Hematopoietic multipotent progenitor cell treated with erythropoietin and hydrocortisone succinate and interleukin-3 and kit ligand, for 17 days (in vitro differentiated cells): ENCODE measurements at regions not wholly inside any gene's neighbourhood (a gene's known extent, or its start where the extent isn't known, plus 50 kb on each side); places are given as distances from the start of the nearest gene placed in this dataset.
"Not testable (repeated sequence)": the region's sequence is repeated elsewhere in the genome, so short reads cannot be mapped to it uniquely, and the experiment has no call there.

ENCODE experiments used
- DNase-seq: peaks from one replicate; pipeline ENCODE4 v3.0.0-alpha.2; 2015; ENCODE audit warnings: low spot score

DNA sequence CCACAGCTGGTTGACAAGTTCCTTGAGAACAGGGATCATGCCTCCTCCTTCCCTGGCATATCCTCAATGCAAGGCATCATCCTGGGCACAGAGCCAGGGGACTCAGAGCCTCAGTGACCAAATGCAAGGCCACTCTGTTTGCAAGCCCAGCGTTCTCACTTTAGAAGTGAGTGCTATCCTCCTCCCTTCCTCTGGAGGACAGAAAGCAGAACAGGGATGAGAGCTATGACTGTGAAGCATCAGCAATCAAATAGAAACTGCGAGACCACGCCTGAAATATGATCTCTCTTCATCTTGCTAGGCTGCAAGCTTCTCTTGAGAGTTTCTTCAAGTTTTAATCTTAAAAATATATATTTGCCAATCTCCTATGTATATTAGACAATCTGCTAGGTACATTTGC, 119.8 kb downstream of the LRATD1 start:
- DNase-seq: no peak

DNA sequence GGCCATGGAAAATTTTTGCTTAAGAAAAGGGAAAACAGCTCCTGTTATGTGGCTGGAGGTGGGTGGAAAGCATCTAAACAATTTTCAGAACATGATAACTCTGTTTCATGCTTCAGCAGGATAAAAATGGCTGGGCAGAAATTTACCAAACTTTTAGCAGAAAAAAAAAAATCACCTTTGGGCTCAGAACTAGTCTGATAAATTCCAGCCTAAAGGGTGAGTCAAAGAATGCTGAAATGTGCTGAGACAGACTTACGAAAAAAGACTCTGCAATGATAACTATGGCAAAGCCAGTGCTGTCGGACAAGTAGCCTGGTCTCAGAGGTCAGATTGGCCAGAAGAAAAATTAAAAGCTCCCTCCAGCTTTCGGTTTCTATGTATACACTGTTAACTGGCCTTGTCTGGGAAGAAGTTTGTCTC, 123.6 kb downstream of the LRATD1 start:
- DNase-seq: no peak

DNA sequence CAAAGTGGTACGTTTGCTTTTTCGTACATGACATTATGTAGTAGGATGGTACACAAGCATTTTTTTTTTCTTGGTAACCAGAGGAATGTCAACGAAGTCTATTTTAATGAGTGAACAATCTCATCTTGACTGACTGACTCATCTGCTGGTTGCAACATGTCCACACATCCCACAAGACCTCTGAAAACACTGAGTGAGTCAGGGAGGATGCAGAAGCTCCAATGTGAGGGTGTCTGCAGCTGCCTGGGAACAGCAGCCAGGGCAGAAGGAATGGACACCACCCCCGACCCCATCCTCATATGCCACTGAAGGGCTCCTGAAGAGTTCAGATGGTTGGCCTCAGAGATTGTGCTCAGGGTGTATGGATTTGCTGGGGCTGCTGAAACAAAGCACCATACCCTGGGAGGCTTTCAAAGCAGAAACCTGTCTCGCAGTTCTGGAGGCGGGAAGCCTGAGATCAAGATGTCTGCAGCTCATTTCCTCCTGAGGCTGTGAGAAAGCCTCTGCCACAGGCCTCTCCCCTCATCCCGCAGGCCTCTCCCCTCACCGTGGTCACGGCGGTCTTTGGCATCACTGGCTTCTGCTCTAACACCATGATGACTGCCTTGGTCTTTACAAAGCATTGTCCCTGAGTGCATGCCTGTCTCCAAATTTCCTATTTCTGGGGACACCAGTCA, 124.6 kb downstream of the LRATD1 start:
- no peak for DNase-seq

DNA sequence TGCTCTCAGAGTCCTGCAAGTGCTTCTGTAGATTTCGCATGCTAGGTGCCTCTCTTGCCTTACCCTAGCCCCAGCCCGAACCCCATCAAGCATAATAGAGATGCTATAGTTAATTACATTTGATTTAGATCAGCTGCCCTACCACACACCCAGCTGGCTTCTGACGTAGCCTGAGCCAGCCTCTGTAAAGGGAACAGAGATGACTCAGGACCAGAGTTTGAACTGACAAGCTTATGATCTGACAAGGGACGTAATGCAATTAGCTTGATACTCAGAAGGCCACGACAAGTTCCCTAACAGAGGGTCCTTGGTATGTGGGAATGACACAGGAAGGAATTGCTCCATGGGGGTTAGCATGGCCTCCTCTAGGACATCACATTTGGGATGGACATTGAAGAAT, 126.6 kb downstream of the LRATD1 start:
- no peak for DNase-seq

DNA sequence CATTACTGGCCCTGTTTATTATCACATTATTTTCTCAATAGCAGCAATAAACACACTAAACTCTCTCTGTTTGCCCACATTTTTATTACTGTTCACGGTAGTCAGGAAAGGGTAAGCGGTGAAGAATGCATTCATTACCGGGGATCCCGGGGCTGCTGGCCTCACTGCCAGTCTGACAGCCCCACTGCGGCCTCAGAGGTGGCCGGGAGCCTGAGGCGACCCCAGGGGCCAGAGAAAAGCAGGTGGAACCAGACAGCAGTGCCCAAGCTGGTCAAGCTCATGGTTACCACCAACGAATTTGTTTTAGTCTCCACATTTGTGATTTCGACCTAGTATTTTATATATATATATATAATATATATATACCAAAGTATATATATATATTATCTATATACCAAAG, 127.7 kb downstream of the LRATD1 start:
- no peak for DNase-seq

DNA sequence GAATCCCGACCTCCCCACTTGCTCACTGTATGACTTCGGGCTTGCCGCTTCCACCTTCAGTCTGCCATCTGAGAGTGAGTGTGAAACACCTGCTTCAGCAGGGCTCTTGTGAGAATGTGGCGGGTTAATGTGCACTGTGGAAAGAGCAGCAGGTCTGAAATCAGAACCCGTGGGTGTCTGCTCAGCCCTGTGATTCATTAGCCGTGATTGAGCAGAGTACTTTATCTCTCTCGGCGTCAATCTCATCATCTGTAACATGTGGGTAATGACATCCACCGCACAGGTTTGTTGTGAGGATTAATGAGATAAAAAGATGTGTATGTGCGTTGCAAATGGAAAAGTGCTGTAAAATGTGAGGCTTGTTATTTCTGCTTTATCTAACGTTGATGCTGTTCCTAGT, 128.6 kb downstream of the LRATD1 start:
- no peak for DNase-seq

DNA sequence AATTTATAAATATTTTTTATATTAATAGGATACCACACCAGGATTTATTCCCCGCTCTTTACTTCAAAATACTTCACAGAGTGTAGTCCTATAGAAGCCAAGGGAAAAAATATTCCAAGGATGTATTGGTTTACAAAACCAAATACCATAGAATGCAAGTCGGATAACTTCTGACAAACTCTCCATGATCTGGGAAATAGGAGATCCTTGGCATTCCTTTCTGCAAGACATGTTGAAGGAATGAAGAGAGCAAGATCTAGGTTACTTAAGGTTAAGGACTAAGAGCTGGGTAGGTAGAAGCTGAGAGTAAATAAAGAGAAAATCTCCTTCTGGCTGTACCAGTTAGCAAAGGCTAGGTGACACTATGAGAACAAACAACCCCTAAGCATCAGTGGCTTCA, 141.2 kb downstream of the LRATD1 start:
- no peak for DNase-seq

DNA sequence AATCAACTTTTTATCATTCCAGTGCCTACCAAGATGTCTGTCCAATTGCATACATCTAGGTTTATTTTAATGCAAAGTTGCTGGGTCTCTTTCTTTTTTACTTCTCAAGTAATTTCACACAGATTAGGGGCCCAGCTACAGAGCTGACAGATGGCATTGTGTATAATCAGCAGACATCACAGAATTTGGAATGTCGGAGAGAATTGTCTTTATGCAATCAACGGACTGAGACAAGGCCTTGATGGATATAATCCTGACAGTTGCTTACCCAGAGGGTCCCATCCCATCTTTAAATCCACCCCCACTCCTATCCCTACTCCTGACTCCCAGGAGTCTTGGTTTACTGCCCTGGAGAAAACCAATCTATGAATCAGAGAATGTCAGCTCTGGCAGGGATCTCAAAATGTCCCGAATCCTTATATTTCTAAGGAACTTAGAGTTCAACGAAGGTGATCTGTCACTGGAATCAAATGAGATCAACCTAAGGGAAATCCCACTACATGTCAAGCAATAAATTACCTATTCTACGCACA, 142.0 kb downstream of the LRATD1 start:
- DNase-seq: no peak

DNA sequence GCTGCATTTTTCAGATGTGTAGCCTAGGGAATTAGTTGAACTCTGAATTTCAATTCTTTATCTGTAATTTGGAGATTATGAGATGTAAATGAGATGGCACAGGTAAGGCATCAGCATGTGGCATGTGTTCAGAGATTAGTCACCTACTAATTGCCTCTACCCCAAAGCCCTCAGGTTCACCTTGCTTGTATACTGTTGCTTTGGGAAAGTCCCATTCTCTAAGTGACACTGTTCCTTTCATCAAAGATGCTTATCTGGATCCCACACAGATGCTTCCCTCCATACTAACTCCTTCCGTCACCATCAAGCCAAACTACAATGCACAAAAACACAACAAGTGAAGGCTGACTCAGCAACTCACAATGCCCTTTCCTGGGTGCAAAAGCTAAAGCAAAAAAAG, 143.7 kb downstream of the LRATD1 start:
- no peak for DNase-seq

DNA sequence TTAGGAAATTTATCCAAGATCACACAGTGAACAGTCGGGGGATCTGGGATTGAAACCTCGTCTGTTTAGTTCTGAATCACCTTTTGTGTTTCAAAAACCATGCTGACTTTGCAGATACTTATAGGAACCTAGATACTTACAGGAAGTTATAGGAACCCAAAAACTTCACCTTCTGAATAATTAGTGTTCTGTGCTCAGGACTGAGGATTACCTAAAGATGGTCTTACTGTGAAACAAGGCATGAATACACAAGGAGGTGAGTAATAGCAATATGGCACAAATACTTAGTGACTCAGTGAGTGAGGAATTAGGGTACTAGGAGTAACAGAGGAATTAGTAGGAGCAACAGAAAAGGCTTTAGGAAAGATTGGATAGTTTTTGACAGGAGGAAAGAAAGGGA, 145.5 kb downstream of the LRATD1 start:
- DNase-seq: no peak

DNA sequence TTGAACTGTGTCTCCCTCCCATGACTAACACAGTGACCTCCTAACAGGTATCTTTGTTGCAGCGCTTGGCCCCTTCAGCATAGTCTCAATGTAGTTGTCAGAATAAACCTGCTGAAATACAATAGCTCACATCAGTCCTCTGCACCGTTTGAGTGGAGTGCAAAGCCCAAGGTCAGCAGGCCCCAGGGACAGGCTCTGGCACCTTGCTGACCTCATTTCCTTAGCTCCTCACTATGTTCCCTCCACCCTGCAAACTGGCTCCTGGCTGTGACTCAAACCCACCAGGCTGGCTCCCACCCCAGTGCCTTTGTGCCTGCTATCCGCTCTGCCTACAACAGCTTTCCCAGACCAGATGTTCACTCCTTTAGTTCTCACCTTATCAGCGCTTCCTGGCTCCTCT, 146.7 kb downstream of the LRATD1 start:
- no peak for DNase-seq

DNA sequence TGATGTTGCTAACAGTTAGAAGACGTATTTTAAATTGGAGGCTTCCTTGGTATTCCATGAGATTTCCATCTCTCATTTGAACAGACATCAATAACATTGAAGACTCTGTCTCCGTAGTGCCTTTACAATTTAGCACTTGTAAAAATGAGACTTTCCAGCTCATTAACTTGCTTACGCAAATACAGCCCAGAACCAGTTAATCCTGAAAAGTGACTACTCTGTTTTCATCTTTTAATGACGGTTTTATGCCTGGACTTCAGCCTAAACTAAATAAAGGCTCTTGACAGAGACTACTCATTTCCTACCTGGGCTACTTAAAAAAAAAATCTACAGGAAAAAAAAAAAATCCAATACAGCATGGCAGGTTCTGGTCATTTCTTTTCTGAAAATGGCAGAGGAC, 148.6 kb downstream of the LRATD1 start:
- DNase-seq: no peak

DNA sequence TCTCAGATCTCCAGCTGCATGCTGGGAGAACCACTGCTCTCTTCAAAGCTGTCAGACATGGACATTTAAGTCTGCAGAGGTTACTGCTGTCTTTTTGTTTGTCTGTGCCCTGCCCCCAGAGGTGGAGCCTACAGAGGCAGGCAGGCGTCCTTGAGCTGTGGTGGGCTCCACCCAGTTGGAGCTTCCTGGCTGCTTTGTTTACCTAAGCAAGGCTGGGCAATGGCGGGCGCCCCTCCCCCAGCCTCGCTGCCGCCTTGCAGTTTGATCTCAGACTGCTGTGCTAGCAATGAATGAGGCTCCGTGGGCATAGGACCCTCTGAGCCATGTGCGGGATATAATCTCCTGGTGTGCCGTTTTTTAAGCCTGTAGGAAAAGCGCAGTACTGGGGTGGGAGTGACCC, 156.3 kb downstream of the LRATD1 start:
- DNase-seq: not testable (repeated sequence)

DNA sequence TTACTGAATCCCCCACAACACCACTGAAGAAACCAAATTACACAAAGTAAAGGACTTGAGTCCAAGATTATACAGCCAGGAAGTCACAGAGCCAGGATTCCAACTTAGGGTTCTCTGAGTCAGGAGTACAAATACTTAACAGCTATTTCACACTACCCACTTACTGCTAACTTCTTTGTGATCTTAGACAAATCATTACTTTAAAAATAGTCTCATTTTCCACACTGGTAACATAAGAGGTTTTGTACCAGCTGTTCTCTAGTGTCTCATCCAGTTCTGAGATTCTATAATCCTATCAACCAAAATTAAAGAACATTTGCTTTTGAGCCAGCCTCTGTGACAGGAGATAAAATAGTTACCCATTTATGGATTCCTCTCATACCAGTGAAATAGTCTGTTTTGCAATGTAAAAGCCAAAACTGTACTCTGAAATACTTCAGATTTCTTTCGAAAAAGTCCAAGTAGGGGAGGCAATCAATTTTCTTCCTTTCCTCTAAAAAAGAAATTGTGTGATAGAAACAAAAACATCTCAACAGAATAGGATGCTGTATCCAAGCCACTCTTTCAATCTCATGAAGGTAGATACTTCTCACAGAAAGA, 157.6 kb downstream of the LRATD1 start:
- DNase-seq: no peak

DNA sequence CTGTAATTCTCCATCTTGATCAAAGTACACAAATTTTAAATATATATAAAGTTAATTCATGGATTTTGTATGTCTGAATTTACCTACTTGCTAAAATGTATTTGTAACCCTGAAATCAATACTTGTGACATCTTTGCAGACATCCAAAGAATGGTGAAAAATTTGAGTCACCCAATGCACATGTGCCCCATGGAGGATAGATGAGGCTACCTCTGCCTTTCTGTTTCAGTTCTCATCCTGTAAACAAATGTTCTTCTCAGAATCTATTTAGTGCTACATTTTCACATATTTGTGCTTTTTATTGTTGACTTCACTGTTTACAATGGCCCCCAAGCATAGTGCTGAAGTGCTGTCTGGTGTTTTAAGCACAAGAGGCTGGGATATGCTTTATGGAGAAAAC, 171.5 kb downstream of the LRATD1 start:
- DNase-seq: no peak

DNA sequence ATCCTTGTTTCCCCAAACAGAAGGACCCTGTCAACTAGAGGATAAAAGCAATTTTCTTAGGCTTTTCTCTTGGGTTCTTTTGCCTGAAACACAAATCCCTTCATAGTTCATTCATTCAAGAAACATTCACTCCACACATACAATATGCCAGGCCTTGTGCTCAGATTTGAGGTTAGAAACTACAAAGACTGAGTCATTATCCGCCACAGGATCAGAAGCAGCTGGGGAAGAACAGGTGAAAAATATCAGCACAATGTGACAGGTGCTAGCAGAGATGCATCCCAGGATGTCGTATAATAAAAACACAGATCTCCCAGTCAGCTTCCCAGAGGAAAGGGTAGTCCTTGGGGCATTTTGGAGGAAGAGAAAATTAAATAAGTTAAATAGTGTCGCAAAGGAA, 172.4 kb downstream of the LRATD1 start:
- DNase-seq: no peak

DNA sequence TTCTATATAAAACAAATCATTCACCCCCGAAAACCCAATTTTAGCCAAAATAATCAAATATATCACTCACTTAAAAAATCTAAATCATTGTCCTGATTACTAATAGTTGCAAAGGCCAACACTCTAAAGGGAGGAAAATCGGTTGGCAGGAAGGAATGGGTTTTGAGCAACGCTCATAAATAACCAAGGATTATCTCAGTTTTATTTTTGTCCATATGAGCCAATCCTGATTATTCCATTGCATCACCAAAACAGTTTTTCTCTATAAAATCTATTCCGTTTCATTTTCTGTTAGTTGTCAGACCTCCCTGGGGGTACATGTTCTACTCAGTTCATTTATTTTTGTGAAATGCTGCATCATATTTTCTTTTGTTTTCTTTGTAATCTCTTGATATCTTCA, 174.1 kb downstream of the LRATD1 start:
- no peak for DNase-seq

DNA sequence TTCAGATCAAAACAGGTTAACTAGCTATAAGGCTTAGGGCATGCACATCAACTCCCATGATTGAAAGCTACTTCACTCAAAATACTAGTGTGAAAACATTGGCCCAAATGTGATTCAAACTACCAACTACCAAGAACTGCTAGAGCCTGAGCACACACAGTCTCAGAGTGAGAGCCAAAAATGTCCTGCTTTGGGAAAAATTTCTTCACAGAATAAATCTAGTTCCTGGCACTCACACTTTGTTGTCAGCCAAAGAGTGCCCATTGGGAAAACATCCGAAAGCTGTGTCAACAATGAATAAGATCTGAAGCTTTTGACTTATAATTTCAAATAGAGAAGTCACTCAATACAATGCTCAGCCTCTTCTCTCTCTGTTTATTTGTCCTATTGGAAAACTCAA, 182.7 kb downstream of the LRATD1 start:
- no peak for DNase-seq

DNA sequence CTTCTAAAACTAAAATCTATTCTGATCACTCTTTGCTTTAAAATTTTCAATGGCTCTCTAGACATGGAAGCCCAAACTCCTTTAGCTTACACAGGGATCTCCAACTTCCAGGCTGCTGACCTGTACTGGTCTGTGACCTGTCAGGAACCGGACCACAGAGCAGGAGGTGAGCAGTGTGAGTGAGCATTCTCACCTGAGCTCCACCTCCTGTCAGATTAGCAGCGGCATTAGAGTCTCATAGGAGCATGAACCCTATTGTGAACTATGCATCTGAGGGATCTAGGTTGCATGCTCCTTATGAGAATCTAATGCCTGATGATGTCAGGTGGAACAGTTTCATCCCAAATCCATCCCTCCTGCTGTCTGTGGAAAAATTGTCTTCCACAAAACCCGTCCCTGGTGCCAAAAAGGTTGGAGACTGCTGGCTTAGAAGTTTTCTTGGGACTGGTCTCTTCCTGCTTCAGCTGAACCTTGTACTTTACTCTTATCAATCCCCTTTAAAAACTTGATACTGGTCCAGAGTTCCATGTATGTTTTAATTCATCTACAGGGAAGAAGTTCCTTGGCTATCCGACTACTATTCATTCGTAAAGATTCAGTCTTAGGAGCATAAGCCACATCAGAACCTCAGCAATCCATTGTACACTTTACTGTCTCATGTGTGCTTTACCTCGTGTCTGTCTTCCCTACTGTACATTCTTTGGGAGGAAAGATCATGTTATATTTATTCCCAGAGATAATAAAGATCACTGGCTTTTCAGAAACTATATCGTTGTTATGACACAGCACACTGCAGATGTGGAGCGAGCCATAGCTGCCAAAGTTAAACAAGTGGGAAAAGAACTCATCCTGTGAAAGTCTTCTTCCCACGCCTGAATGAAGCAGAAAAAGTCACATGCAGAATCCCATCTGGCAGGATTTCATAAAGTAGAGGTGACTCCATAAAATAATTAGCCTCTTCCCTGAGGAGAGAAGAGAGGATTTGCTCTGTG, 183.8 kb downstream of the LRATD1 start:
- no peak for DNase-seq

DNA sequence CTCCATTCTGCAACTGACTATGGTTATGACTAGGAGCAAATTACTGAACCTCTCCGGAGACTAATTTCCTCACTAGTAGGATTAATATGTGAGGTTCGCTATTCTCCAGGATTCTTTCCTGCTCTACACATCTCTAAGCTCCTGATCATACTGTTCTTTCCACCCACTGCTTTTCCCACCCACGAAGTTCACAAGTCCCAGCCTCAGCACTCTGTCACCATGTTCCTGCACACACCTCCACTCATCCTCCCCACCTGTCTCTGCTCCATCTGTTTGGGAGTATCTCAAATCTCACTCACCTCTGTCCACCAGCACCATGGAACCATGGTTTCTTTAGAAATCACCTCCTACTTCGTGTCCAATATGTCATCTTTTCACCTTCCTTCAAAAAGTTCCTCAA, 185.3 kb downstream of the LRATD1 start:
- DNase-seq: no peak

DNA sequence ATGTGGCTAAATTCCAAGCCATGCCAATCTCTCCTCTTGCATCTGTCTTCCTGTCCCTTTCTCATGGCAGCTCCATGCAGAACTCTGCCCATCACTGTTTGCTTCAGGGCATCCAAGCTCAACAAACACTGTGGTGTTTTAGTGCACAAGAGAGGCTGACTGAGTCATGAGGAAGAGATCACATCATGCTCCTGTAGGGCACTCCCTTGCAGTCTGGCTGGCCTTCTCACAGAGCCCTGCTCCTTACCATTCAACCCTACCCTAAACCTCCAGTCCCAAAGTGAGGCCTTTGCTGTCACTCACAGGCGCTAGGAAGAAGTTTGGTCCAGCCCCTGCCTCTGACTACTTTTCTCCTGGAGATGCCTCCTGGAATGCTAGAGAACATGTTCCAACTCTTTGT, 194.0 kb downstream of the LRATD1 start:
- DNase-seq: no peak

DNA sequence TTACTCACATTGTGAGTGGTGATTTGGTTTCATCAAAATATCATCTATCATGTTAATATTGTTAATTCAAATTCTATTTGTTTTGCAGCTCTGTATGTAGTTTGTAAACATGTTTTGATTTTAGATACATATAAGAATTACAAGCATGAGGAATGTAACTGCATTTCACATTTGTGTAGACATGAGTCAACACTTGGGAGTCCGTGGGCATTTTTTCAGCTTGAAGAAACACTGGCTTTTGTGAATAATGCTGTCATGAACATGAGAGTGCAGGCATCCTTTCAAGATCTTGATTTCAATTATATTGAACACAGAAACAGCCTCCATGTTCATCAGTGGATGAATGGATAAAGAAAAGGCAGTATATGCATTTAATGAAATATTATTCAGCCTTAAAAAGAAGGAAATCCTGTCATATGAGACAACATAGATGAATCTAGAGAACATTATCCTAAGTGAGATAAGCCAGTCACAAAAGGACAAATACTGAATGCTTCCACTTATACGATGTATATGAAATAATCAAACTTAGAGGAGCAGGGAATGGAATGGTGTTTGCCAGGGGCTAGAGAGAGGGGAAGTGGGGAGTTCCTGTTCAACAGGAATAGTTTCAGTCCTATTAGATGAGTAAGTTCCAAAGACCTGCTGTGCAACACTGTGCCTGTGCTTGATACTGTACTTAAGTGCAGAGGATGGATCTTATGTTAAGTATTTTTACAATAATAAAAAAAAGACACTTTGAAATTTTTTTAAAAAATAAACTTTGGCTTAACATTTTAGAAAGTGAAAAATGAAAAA, 194.9 kb downstream of the LRATD1 start:
- DNase-seq: no peak
